Brain microvascular endothelial cell (primary cell): ENCODE measurements at regions not wholly inside any gene's neighbourhood (a gene's known extent, or its start where the extent isn't known, plus 50 kb on each side); places are given as distances from the start of the nearest gene placed in this dataset.

Source experiments
- DNase-seq: peaks from one replicate; pipeline ENCODE4 v3.0.0-alpha.2; 2020
- H3K27ac ChIP-seq: fragments of 250-450 bp; sonication (Bioruptor Pico); 2 replicates; pipeline ENCODE4 v1.5.1; 2020; ENCODE audit warnings: mild to moderate bottlenecking, moderate library complexity
- H3K27me3 ChIP-seq: fragments of 250-450 bp; sonication (Bioruptor Pico); replicated peaks from 2 replicates; pipeline ENCODE4 v1.5.1; 2020; ENCODE audit warnings: mild to moderate bottlenecking
- H3K36me3 ChIP-seq: fragments of 250-450 bp; sonication (Bioruptor Pico); replicated peaks from 2 replicates; pipeline ENCODE4 v1.5.1; 2020; ENCODE audit warnings: mild to moderate bottlenecking
- H3K4me3 ChIP-seq: 2 replicates; pipeline ENCODE4 v1.5.1; 2011; ENCODE audit warnings: low read depth, mild to moderate bottlenecking, control low read depth, low read length, moderate library complexity
- in situ Hi-C: cut with HindIII; loops from 2 replicates; pipeline ENCODE4 v1.10.0; 2017; ENCODE audit warnings: low sequenced_read_pairs, low pct_ligation_motif_present
- TF ChIP-seq, protein P1 (sequence below): IDR thresholded peaks from 2 replicates; pipeline ENCODE4 v1.5.1; 2011; ENCODE audit warnings: low read depth, mild to moderate bottlenecking, moderate library complexity, low read length, control low read depth, inconsistent platforms; ENCODE audit errors: missing control alignments

DNA sequence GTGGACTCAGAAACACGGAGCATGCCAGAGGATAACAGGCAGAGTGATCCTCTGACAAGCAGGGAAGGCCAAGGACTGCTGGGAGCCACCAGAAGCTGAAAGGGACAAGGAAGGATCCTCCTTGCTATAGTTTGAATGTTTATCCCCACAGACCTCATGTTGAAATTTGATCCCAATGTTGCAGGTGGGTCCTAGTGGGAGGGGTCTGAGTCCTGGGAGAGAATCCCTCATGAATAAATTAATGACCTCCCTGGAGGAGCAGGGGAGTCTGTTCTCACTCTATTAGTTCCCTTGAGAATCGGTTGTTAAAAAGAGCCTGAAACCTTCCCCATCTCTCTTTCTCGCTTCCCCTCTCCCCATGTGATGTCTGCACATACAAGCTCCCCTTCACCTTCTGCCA, 124.4 kb downstream of the FBXO15 start:
- no peaks in the 10 kb centered on the region for H3K36me3 ChIP-seq
- in situ Hi-C loops = no loop called here
- no peaks in the 10 kb centered on the region for H3K27me3 ChIP-seq
- no peak overlapping the region for H3K4me3 ChIP-seq
- H3K27ac ChIP-seq = no peak overlapping the region
- DNase-seq = no peak
- TF ChIP-seq, protein P1, sequence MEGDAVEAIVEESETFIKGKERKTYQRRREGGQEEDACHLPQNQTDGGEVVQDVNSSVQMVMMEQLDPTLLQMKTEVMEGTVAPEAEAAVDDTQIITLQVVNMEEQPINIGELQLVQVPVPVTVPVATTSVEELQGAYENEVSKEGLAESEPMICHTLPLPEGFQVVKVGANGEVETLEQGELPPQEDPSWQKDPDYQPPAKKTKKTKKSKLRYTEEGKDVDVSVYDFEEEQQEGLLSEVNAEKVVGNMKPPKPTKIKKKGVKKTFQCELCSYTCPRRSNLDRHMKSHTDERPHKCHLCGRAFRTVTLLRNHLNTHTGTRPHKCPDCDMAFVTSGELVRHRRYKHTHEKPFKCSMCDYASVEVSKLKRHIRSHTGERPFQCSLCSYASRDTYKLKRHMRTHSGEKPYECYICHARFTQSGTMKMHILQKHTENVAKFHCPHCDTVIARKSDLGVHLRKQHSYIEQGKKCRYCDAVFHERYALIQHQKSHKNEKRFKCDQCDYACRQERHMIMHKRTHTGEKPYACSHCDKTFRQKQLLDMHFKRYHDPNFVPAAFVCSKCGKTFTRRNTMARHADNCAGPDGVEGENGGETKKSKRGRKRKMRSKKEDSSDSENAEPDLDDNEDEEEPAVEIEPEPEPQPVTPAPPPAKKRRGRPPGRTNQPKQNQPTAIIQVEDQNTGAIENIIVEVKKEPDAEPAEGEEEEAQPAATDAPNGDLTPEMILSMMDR = no peak

DNA sequence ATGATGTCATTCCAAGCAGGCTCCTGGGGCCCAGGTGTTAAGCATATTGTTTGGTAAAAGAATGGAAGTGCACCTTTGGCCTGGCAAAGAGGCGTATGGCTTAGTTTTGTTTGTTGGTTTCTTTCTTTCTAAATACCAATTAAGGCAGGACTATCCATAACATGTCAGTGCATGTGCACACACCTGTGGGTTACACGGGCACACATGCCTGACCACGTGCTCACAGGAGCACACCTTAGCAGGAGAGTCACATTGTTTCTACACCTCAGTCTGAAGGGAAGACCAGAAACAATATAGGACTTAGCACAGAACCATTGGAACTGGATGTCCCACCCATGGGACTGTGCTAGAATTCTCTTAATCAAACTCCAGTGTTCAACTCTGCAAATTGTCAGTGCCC, 127.8 kb downstream of the FBXO15 start:
- in situ Hi-C loops = no loop called here
- Histone ChIP-seq H3K27ac (no peak overlapping the region), H3K4me3 (no peak overlapping the region), H3K36me3 (no peaks in the 10 kb centered on the region), H3K27me3 (no peaks in the 10 kb centered on the region)
- no peak for DNase-seq
- TF ChIP-seq, protein P1 = no peak

DNA sequence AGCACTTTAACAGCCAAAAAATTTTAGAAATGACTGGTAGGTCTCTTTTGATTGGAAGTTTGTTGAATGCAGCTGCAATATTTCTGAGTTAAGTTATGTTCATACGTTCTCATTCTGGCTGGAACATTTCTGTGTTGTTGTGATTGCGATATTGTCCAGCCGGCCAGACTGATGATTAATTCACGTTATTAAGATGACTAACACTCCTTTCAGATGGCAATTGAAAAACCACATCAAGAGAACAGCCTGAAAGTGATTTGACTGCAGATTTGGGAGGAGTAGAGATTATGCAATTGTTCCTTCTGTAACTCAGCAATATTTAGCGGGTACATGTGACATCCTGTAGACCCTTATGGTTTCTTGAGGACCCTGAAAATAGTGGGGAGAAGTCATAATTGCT, 133.7 kb downstream of the FBXO15 start:
- Histone ChIP-seq H3K27me3 (no peaks in the 10 kb centered on the region), H3K36me3 (no peaks in the 10 kb centered on the region), H3K4me3 (no peak overlapping the region), H3K27ac (no peak overlapping the region)
- in situ Hi-C loops = no loop called here
- peak; percentile 74 for DNase-seq
- TF ChIP-seq, protein P1 = no peak

DNA sequence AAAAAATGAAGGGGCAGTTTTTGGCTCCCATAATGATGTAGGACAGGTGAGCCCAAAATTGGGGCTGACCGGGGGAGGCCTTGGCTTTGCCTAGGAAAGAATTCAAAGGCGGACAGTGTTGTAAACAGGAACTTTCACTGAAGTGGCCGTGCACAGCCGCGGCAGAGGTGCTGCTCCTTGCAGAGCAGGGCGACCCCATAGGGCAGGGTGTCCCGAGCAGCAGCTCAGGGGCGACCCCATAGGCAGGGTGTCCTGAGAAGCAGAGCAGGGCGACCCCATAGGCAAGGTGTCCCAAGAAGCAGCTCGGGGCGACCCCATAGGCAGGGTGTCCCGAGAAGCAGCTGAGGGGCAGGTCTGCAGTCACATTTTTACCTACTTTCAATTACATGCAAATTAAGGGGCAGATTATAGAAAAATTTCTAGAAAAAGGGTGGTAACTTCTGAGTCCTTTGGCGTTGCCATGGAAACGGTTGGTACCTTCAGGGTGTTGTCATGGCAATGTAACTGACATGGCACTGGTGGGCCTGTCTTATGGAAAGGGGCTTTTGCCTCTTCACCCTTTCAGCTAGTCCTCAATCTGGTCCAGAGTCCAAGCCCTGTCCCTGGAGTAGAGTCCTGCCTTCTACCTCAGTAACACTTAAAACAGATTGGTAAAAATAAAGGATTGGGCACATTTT, 134.5 kb downstream of the FBXO15 start:
- TF ChIP-seq, protein P1 = no peak
- no peak for DNase-seq
- Histone ChIP-seq H3K4me3 (no peak overlapping the region), H3K27me3 (no peaks in the 10 kb centered on the region), H3K36me3 (no peaks in the 10 kb centered on the region), H3K27ac (no peak overlapping the region)
- in situ Hi-C loops = no loop called here

DNA sequence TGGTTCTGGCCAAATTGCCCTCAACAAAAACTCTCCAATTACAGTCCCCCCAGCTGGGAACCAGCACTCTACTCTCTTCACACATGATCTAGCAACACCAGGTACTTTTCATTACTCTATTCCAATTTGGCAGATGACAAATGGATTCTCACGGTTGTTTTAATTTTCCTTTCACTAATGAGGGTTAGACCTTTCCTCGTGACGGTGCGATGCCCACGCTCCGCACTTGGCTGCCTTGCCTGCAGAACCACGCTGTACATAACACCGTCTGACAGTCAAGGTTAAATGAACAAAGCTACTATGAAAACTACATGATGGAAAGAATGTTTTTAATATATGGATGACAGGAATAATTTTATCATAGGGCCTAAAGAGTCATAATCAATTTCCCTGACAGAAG, 141.5 kb downstream of the FBXO15 start:
- Histone ChIP-seq H3K27ac (no peak overlapping the region), H3K27me3 (no peaks in the 10 kb centered on the region), H3K36me3 (no peaks in the 10 kb centered on the region), H3K4me3 (no peak overlapping the region)
- in situ Hi-C loops = no loop called here
- TF ChIP-seq, protein P1 = no peak
- DNase-seq = no peak
